Activated CD8-positive, alpha-beta T cell treated with anti-CD3 and anti-CD28 coated beads for 36 hours (primary cell): ENCODE measurements at regions not wholly inside any gene's neighbourhood (a gene's known extent, or its start where the extent isn't known, plus 50 kb on each side); places are given as distances from the start of the nearest gene placed in this dataset.

Experiments used
- ATAC-seq: fragments of 200-7000 bp; cut with Tn5 transposase; one replicate; pipeline ENCODE4 v1.10.0; 2021; ENCODE audit warnings: mild to moderate bottlenecking, moderate library complexity
- CTCF ChIA-PET: fragments of 350-600 bp; sonication (Branson Sonifier 250); formaldehyde crosslinking; loops from one replicate; lab custom pipeline; 2021; ENCODE audit warnings: antibody characterized with exemption; lab: Charles Lee
- POLR2A ChIA-PET: fragments of 350-600 bp; sonication (Branson Sonifier 250); formaldehyde crosslinking; loops from one replicate; lab custom pipeline; 2021; ENCODE audit warnings: antibody characterized with exemption; lab: Charles Lee
- DNase-seq: peaks from one replicate; pipeline ENCODE4 v3.0.0-alpha.2; 2020
- H3K27ac Mint-ChIP-seq: one replicate; pipeline ENCODE4 v1.8.0; 2021; ENCODE audit warnings: mild to moderate bottlenecking, mixed read lengths
- H3K27me3 Mint-ChIP-seq: one replicate; pipeline ENCODE4 v1.8.0; 2021; ENCODE audit warnings: mixed read lengths
- H3K36me3 Mint-ChIP-seq: one replicate; pipeline ENCODE4 v1.8.0; 2021; ENCODE audit warnings: low read depth, mixed read lengths
- H3K4me1 Mint-ChIP-seq: one replicate; pipeline ENCODE4 v1.8.0; 2021; ENCODE audit warnings: low read depth, mixed read lengths
- H3K4me3 Mint-ChIP-seq: one replicate; pipeline ENCODE4 v1.8.0; 2021; ENCODE audit warnings: mild to moderate bottlenecking, moderate library complexity, mixed read lengths
- H3K9me3 Mint-ChIP-seq: one replicate; pipeline ENCODE4 v1.8.0; 2021; ENCODE audit warnings: mixed read lengths
- CTCF ChIP-seq: fragments of 200-600 bp; IDR thresholded peaks from one replicate; pipeline ENCODE4 v1.8.0; 2022; ENCODE audit warnings: antibody characterized with exemption, mild to moderate bottlenecking
- intact Hi-C: fragments of 100-400 bp; cut with micrococcal nuclease; formaldehyde crosslinking; loops from one replicate; pipeline ENCODE4 v1.10.0; 2022

DNA sequence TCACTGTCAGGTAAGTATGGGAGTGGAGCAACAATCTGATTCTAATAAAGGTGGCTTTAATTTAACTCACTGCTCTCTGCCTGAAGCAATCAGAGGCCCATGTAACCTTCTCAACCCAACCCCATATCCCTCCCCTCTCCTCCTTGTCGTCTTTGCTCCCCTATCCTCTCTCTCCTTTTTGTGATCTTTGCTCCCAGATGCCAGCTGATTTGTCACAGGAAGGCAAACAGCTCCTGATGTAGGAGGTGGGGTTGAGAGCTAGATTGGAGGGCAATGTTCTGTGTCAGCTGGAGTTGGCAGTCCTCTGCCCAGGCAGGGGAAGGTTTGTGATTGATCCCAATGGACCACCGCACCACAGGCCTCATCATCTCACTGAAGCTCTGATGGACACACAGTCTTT lies 101.4 kb upstream of the PIK3CG start:
- DNase-seq (no peak), ATAC-seq (no peak)
- ChIA-PET POLR2A (no interaction called here), CTCF (interaction anchor here (1.3 kb wide), 1 partner anchor 27 kb away, joined by 4 read pairs; no protein-coding TSS in a partner anchor)
- Mint-ChIP-seq H3K27me3 (no peaks in the 10 kb centered on the region), H3K27ac (no peak overlapping the region), H3K36me3 (no peaks in the 10 kb centered on the region), H3K9me3 (no peaks in the 10 kb centered on the region), H3K4me3 (no peak overlapping the region), H3K4me1 (peaks cover 24% of the 10 kb centered on the region)
- intact Hi-C loops: no loop called here
- no peak for TF ChIP-seq CTCF

DNA sequence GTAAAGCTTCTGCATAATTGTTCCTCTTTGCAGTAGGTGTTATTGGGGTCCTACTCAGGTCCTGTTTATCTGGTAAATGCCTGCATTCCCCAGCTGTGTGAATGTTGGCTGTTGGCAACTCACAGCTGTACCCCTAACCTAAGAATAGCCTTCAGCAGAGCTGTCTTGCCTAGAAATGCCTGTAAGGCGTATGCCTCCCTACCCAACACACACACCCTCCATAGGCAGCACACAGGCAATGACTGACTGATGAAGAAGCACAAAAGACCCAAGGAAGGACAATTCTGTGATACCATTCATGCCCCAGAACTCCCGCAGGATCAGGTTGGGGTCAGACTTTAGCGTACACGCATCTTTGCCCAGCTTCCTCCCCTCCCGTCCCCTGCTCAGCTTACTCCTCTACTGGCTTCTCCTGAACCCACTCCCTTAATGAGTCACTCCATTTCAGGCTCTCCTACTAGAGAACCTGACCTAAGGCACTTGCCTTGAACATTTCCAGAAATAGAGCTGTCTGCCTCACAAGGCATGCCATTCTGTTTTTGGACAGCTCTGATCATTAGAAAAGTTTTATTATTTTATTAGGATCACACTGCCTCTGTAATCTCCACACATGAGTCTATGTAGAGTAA lies 99.2 kb upstream of the PIK3CG start:
- intact Hi-C loops: no loop called here
- ATAC-seq (no peak), DNase-seq (no peak)
- CTCF ChIA-PET: interaction anchor here (1.1 to 3.3 kb wide), 3 partner anchors 10 to 30 kb away, joined by 3 to 14 read pairs (median 5); no protein-coding TSS in a partner anchor
- Mint-ChIP-seq H3K4me3 (no peak overlapping the region), H3K9me3 (peaks cover 3% of the 10 kb centered on the region), H3K27ac (no peak overlapping the region), H3K27me3 (no peaks in the 10 kb centered on the region), H3K4me1 (peaks cover 40% of the 10 kb centered on the region), H3K36me3 (peaks cover 2% of the 10 kb centered on the region)
- no peak for TF ChIP-seq CTCF
- POLR2A ChIA-PET: interaction anchor here (0.6 kb wide), 1 partner anchor 796 kb away, joined by 3 read pairs; no protein-coding TSS in a partner anchor

GRCh38 chr7:106766551-106766950 lies 98.5 kb upstream of the PIK3CG start:
- Mint-ChIP-seq H3K4me3 (no peak overlapping the region), H3K4me1 (peaks cover 43% of the 10 kb centered on the region), H3K27ac (no peak overlapping the region), H3K27me3 (no peaks in the 10 kb centered on the region), H3K9me3 (peaks cover 3% of the 10 kb centered on the region), H3K36me3 (peaks cover 2% of the 10 kb centered on the region)
- peak; percentile 32 for ATAC-seq
- CTCF ChIA-PET: interaction anchor here (1.0 to 3.3 kb wide), 4 partner anchors 9 to 30 kb away, joined by 3 to 14 read pairs (median 5); no protein-coding TSS in a partner anchor
- intact Hi-C loops: no loop called here
- no peak for TF ChIP-seq CTCF
- POLR2A ChIA-PET: interaction anchor here (0.6 kb wide), 2 partner anchors 267 to 795 kb away, joined by 3 read pairs; no protein-coding TSS in a partner anchor
- DNase-seq: no peak

DNA sequence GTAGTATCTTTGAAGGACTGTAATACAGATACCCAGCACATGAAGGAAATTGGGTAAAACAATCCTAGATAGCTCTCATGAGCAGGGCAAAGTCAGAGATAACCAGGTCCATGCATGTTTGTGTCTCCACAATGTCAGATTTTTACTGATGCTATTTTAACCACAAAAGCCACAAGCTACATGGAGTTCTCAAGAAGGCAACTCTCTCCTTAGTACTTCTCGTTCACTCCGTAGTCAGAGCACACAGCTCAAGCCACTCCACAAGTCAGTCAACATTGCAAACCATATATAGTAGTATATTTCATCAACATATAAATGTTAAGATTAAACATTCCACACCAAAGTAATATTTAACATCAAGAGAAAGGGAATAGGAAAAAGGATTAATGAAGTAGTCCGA lies 98.0 kb upstream of the PIK3CG start:
- TF ChIP-seq CTCF: no peak
- peaks cover 2% of the 10 kb centered on the region for H3K36me3 Mint-ChIP-seq
- ChIA-PET POLR2A (interaction anchor here (0.6 to 1.5 kb wide), 2 partner anchors 107 to 266 kb away, joined by 3 read pairs; no protein-coding TSS in a partner anchor), CTCF (interaction anchor here (1.0 to 3.3 kb wide), 6 partner anchors 8 to 106 kb away, joined by 3 to 14 read pairs (median 5); partner anchors contain the start of gene CCDC71L)
- H3K27me3 Mint-ChIP-seq: no peaks in the 10 kb centered on the region
- H3K4me1 Mint-ChIP-seq: peaks cover 44% of the 10 kb centered on the region
- H3K27ac Mint-ChIP-seq: peak overlapping the region; percentile 86
- H3K4me3 Mint-ChIP-seq: peak overlapping the region; percentile 7
- intact Hi-C loops: no loop called here
- no peak for DNase-seq
- peak; percentile 28 for ATAC-seq
- H3K9me3 Mint-ChIP-seq: peaks cover 3% of the 10 kb centered on the region
